Lower leg skin (tissue), 3 donors: ENCODE measurements at regions not wholly inside any gene's neighbourhood (a gene's known extent, or its start where the extent isn't known, plus 50 kb on each side); places are given as distances from the start of the nearest gene placed in this dataset.

Experiments used
- CTCF ChIP-seq, 3 donors: fragments of 450-650 bp; IDR thresholded peaks; one replicate each; pipeline ENCODE4 v1.5.1; 2016; ENCODE audit warnings: antibody characterized with exemption in 3 of 3, mild to moderate bottlenecking in 3 of 3, moderate library complexity in 2 of 3
- POLR2A ChIP-seq, 2 donors: fragments of 450-650 bp; IDR thresholded peaks; one replicate each; pipeline ENCODE4 v1.6.1; 2016 to 2017; ENCODE audit warnings: antibody characterized with exemption in 2 of 2, mild to moderate bottlenecking in 1 of 2, moderate library complexity in 1 of 2

- TF ChIP-seq CTCF (IDR thresholded peaks at IDR 0.05) (no peak), POLR2A (IDR thresholded peaks at IDR 0.05) (no peak)
These were observed 284.0 kb downstream of the SEC14L1 start for GRCh38 chr17:77424585-77425344.
